Mucosa of descending colon (tissue), 3 donors: ENCODE measurements at regions not wholly inside any gene's neighbourhood (a gene's known extent, or its start where the extent isn't known, plus 50 kb on each side); places are given as distances from the start of the nearest gene placed in this dataset.

Source experiments
- ATAC-seq: fragments of 200-7000 bp; cut with Tn5 transposase; one replicate; pipeline ENCODE4 v1.9.1; 2020; ENCODE audit warnings: mild to moderate bottlenecking, moderate library complexity
- DNase-seq, 3 donors: peaks; one replicate each; pipeline ENCODE4 v3.0.0-alpha.2; 2020
- H3K36me3 ChIP-seq: fragments of 200-600 bp; one replicate; pipeline ENCODE4 v1.8.0; 2021; ENCODE audit warnings: low read depth, mild to moderate bottlenecking
- H3K4me1 ChIP-seq: fragments of 200-600 bp; one replicate; pipeline ENCODE4 v1.8.0; 2021; ENCODE audit warnings: low read depth, mild to moderate bottlenecking
- H3K4me3 ChIP-seq: fragments of 200-600 bp; one replicate; pipeline ENCODE4 v1.8.0; 2021; ENCODE audit warnings: mild to moderate bottlenecking
- H3K9me3 ChIP-seq: fragments of 200-600 bp; one replicate; pipeline ENCODE4 v1.8.0; 2021; ENCODE audit warnings: mild to moderate bottlenecking
- CTCF ChIP-seq: fragments of 200-600 bp; IDR thresholded peaks from one replicate; pipeline ENCODE4 v1.8.0; 2022; ENCODE audit warnings: antibody characterized with exemption, mild to moderate bottlenecking
- intact Hi-C, 2 donors: fragments of 100-400 bp; cut with DNase I in 1 of 2; cut with micrococcal nuclease in 1 of 2; formaldehyde crosslinking; loops; one replicate each; pipeline versions ENCODE4 v1.11.0 to v1.11.1; 2022; cut with DNase I, micrococcal nuclease
- donor health status: DM: no; HTN: no; CAD: no; lungs with moderate emphysema.
- donor health status: DM: no; HTN: no; CAD: no.
- donor health status: DM: no; HTN: yes; CAD: no.

- Histone ChIP-seq H3K4me3 (no peak overlapping the region), H3K4me1 (no peaks in the 10 kb centered on the region), H3K9me3 (no peaks in the 10 kb centered on the region), H3K36me3 (no peaks in the 10 kb centered on the region)
- TF ChIP-seq CTCF: no peak
- intact Hi-C loops: no loop called here
- no peak for DNase-seq
- no peak for ATAC-seq
Observed at GRCh38 chr20:62569615-62570014, 72.7 kb upstream of the SLCO4A1 start.

GRCh38 chr20:62570403-62570802, 71.9 kb upstream of the SLCO4A1 start:
- no peaks in the 10 kb centered on the region for H3K9me3 ChIP-seq
- DNase-seq (no peak), ATAC-seq (no peak)
- no peaks in the 10 kb centered on the region for H3K36me3 ChIP-seq
- no peaks in the 10 kb centered on the region for H3K4me1 ChIP-seq
- no peak overlapping the region for H3K4me3 ChIP-seq
- TF ChIP-seq CTCF: no peak
- intact Hi-C loops: no loop called here

GRCh38 chr20:62570897-62571668, 71.2 kb upstream of the SLCO4A1 start:
- intact Hi-C loops: no loop called here
- Histone ChIP-seq H3K9me3 (no peaks in the 10 kb centered on the region), H3K4me1 (no peaks in the 10 kb centered on the region), H3K4me3 (no peak overlapping the region), H3K36me3 (no peaks in the 10 kb centered on the region)
- TF ChIP-seq CTCF: no peak
- no peak for DNase-seq
- no peak for ATAC-seq

- Histone ChIP-seq H3K36me3 (no peaks in the 10 kb centered on the region), H3K4me1 (no peaks in the 10 kb centered on the region), H3K4me3 (no peak overlapping the region), H3K9me3 (no peaks in the 10 kb centered on the region)
- intact Hi-C loops: no loop called here
- TF ChIP-seq CTCF: no peak
- ATAC-seq: peak; percentile 19
- DNase-seq: no peak
Observed at GRCh38 chr20:62571669-62572344, 70.5 kb upstream of the SLCO4A1 start.

- Histone ChIP-seq H3K9me3 (no peaks in the 10 kb centered on the region), H3K4me1 (no peaks in the 10 kb centered on the region), H3K36me3 (no peaks in the 10 kb centered on the region), H3K4me3 (no peak overlapping the region)
- DNase-seq (no peak), ATAC-seq (no peak)
- no peak for TF ChIP-seq CTCF
- intact Hi-C loops: no loop called here
Observed at GRCh38 chr20:62572980-62573379, 69.3 kb upstream of the SLCO4A1 start.
